ENCODE measurements at regions not wholly inside any gene's neighbourhood (a gene's known extent, or its start where the extent isn't known, plus 50 kb on each side); places are given as distances from the start of the nearest gene placed in this dataset.

GRCh38 chr1:83548311-83548710, 450.6 kb downstream of the TTLL7 start:
- H3K4me1 ChIP-seq = peaks cover 0 to 4% (median 0%) of the 10 kb centered on the region in 4 donors
- intact Hi-C loops (cut with DNase I; ENCODE audit: low total_unique reads) = no loop called here
- no peak for TF ChIP-seq POLR2A (IDR thresholded peaks at IDR 0.05)
- no peak for TF ChIP-seq EP300 (IDR thresholded peaks at IDR 0.05)
- 91 to 100% (median 98%) methylated on average over 1 of the region's 1 CpG for WGBS, 5 donors
- H3K9me3 ChIP-seq = no peaks in the 10 kb centered on the region
- no peak for DNase-seq
- no peaks in the 10 kb centered on the region for H3K27me3 ChIP-seq
- H3K4me3 ChIP-seq = no peak overlapping the region
- no peaks in the 10 kb centered on the region for H3K36me3 ChIP-seq
- H3K27ac ChIP-seq = no peak overlapping the region

- Histone ChIP-seq H3K27ac (no peak overlapping the region), H3K36me3 (no peaks in the 10 kb centered on the region), H3K4me1 (peaks cover 0 to 4% (median 0%) of the 10 kb centered on the region in 4 donors), H3K9me3 (no peaks in the 10 kb centered on the region), H3K27me3 (no peaks in the 10 kb centered on the region), H3K4me3 (no peak overlapping the region)
- DNase-seq = no peak
- TF ChIP-seq CTCF (IDR thresholded peaks at IDR 0.05) = no peak
- no peak for TF ChIP-seq POLR2A (IDR thresholded peaks at IDR 0.05)
- TF ChIP-seq POLR2AphosphoS5 (IDR thresholded peaks at IDR 0.05) = no peak
- TF ChIP-seq EP300 (IDR thresholded peaks at IDR 0.05) = no peak
- 82 to 92% (median 88%) methylated on average over 6 of the region's 6 CpGs for WGBS, 5 donors
- intact Hi-C loops (cut with DNase I; ENCODE audit: low total_unique reads) = no loop called here
Observed at GRCh38 chr1:83547901-83548300, 451.0 kb downstream of the TTLL7 start.

GRCh38 chr1:83546874-83547273, 452.1 kb downstream of the TTLL7 start:
- TF ChIP-seq CTCF (IDR thresholded peaks at IDR 0.05) (no peak), POLR2AphosphoS5 (IDR thresholded peaks at IDR 0.05) (no peak), POLR2A (IDR thresholded peaks at IDR 0.05) (no peak), EP300 (IDR thresholded peaks at IDR 0.05) (no peak)
- Histone ChIP-seq H3K9me3 (no peaks in the 10 kb centered on the region), H3K27ac (no peak overlapping the region), H3K36me3 (no peaks in the 10 kb centered on the region), H3K4me1 (peaks cover 0 to 4% (median 0%) of the 10 kb centered on the region in 4 donors), H3K27me3 (no peaks in the 10 kb centered on the region), H3K4me3 (no peak overlapping the region)
- WGBS, 5 donors = 50 to 74% (median 63%) methylated on average over 1 of the region's 1 CpG
- no peak for DNase-seq
- intact Hi-C loops (cut with DNase I; ENCODE audit: low total_unique reads) = no loop called here

- no peak for TF ChIP-seq POLR2A (IDR thresholded peaks at IDR 0.05)
- no peak for TF ChIP-seq EP300 (IDR thresholded peaks at IDR 0.05)
- no peak for TF ChIP-seq POLR2AphosphoS5 (IDR thresholded peaks at IDR 0.05)
- no peak for TF ChIP-seq CTCF (IDR thresholded peaks at IDR 0.05)
- WGBS, 5 donors = 75 to 85% (median 78%) methylated on average over 5 of the region's 5 CpGs
- H3K27ac ChIP-seq = no peak overlapping the region
- no peak overlapping the region for H3K4me3 ChIP-seq
- H3K4me1 ChIP-seq = peaks cover 0 to 4% (median 0%) of the 10 kb centered on the region in 4 donors
- intact Hi-C loops (cut with DNase I; ENCODE audit: low total_unique reads) = no loop called here
- H3K36me3 ChIP-seq = no peaks in the 10 kb centered on the region
- H3K27me3 ChIP-seq = no peaks in the 10 kb centered on the region
- no peak for DNase-seq
- H3K9me3 ChIP-seq = no peaks in the 10 kb centered on the region
Observed at GRCh38 chr1:83545066-83545862, 453.7 kb downstream of the TTLL7 start.

Data from stomach (tissue), 8 donors.